HEK293 (cell line): ENCODE measurements at regions not wholly inside any gene's neighbourhood (a gene's known extent, or its start where the extent isn't known, plus 50 kb on each side); places are given as distances from the start of the nearest gene placed in this dataset.

Source experiments
- CTCF ChIA-PET: fragments of 350-600 bp; formaldehyde crosslinking; extraction: SDS; loops from one replicate; lab custom pipeline; 2021; ENCODE audit warnings: antibody characterized with exemption; lab: Yijun Ruan, JAX
- POLR2A ChIA-PET: fragments of 300-600 bp; formaldehyde crosslinking; extraction: SDS; loops from one replicate; lab custom pipeline; 2020; ENCODE audit warnings: antibody characterized with exemption, inconsistent platforms; lab: Yijun Ruan, JAX
- H3K27ac ChIP-seq: fragments of 200-500 bp; sonication (Bioruptor generic); 2 replicates; pipeline ENCODE4 v1.5.1; 2014; ENCODE audit warnings: low read depth, low read length, control low read depth, inconsistent platforms; ENCODE audit errors: extremely low read depth
- H3K36me3 ChIP-seq, 2 experiments: fragments of 200-500 bp in 1 of 2; sonication (Bioruptor generic) in 1 of 2; 1 replicate in 1 of 2; 2 replicates in 1 of 2; pipeline ENCODE4 v1.5.1; 2014 to 2017; ENCODE audit warnings: inconsistent platforms in 2 of 2, low read length in 2 of 2; ENCODE audit not compliant: control insufficient read depth in 2 of 2, insufficient read depth in 1 of 2
- H3K4me1 ChIP-seq: fragments of 200-500 bp; sonication (Bioruptor generic); 2 replicates; pipeline ENCODE4 v1.5.1; 2014; ENCODE audit warnings: mild to moderate bottlenecking, low read length, inconsistent platforms; ENCODE audit not compliant: control insufficient read depth, insufficient read depth
- H3K4me3 ChIP-seq: 2 replicates; pipeline ENCODE4 v1.5.1; 2011; ENCODE audit warnings: low read depth, mild to moderate bottlenecking, control low read depth, low read length, moderate library complexity
- H3K9me3 ChIP-seq: fragments of 200-500 bp; sonication (Bioruptor generic); 2 replicates; pipeline ENCODE4 v1.5.1; 2014; ENCODE audit warnings: low read depth, low read length, inconsistent platforms; ENCODE audit not compliant: control insufficient read depth, insufficient read depth
- KLF1 ChIP-seq: fragments of 450-650 bp; formaldehyde crosslinking; IDR thresholded peaks from 2 replicates; pipeline ENCODE4 v1.5.1; 2016; ENCODE audit warnings: missing biosample characterization, missing genetic modification characterization
- KLF10 ChIP-seq: fragments of 450-650 bp; IDR thresholded peaks from 2 replicates; pipeline ENCODE4 v1.5.1; 2018; ENCODE audit warnings: missing biosample characterization, mild to moderate bottlenecking, missing genetic modification characterization
- KLF16 ChIP-seq: fragments of 450-650 bp; formaldehyde crosslinking; IDR thresholded peaks from 2 replicates; pipeline ENCODE4 v1.5.1; 2017; ENCODE audit warnings: missing biosample characterization, missing genetic modification characterization
- MEIS1 ChIP-seq: sonication (generic); formaldehyde crosslinking; IDR thresholded peaks from 2 replicates; pipeline ENCODE4 v1.8.1; 2022; ENCODE audit warnings: missing genetic modification reagents, mild to moderate bottlenecking, borderline replicate concordance
- MZF1 ChIP-seq: fragments of 450-650 bp; formaldehyde crosslinking; IDR thresholded peaks from 2 replicates; pipeline ENCODE4 v1.5.1; 2017; ENCODE audit warnings: missing biosample characterization, missing genetic modification characterization, borderline replicate concordance
- ZNF157 ChIP-seq: fragments of 450-650 bp; formaldehyde crosslinking; IDR thresholded peaks from 2 replicates; pipeline ENCODE4 v1.5.1; 2016; ENCODE audit warnings: missing biosample characterization, missing genetic modification characterization
- ZNF24 ChIP-seq: fragments of 450-650 bp; formaldehyde crosslinking; IDR thresholded peaks from 2 replicates; pipeline ENCODE4 v1.5.1; 2016; ENCODE audit warnings: missing biosample characterization, missing genetic modification characterization
- ZNF350 ChIP-seq: fragments of 450-650 bp; formaldehyde crosslinking; IDR thresholded peaks from 2 replicates; pipeline ENCODE4 v1.5.0; 2017; ENCODE audit warnings: missing biosample characterization, mild to moderate bottlenecking, missing genetic modification characterization
- ZNF521 ChIP-seq: fragments of 450-650 bp; formaldehyde crosslinking; IDR thresholded peaks from 2 replicates; pipeline ENCODE4 v1.5.1; 2017; ENCODE audit warnings: missing biosample characterization, mild to moderate bottlenecking, missing genetic modification characterization
- ZNF529 ChIP-seq: fragments of 450-650 bp; formaldehyde crosslinking; IDR thresholded peaks from 2 replicates; pipeline ENCODE4 v1.5.1; 2017; ENCODE audit warnings: missing genetic modification characterization, missing biosample characterization; ENCODE audit not compliant: insufficient replicate concordance
- ZNF621 ChIP-seq: fragments of 450-650 bp; formaldehyde crosslinking; IDR thresholded peaks from 2 replicates; pipeline ENCODE4 v1.5.1; 2017; ENCODE audit warnings: missing biosample characterization, missing genetic modification characterization
- ZNF623 ChIP-seq: fragments of 450-650 bp; formaldehyde crosslinking; IDR thresholded peaks from 2 replicates; pipeline ENCODE4 v1.5.1; 2016; ENCODE audit warnings: missing biosample characterization, missing genetic modification characterization
- ZNF658 ChIP-seq: fragments of 450-650 bp; formaldehyde crosslinking; IDR thresholded peaks from 2 replicates; pipeline ENCODE4; 2016; ENCODE audit warnings: missing biosample characterization, missing genetic modification characterization
- ZNF707 ChIP-seq: fragments of 450-650 bp; formaldehyde crosslinking; IDR thresholded peaks from 2 replicates; pipeline ENCODE4 v1.5.1; 2016; ENCODE audit warnings: missing biosample characterization, missing genetic modification characterization
- ZNF785 ChIP-seq: fragments of 450-650 bp; formaldehyde crosslinking; IDR thresholded peaks from 2 replicates; pipeline ENCODE4 v1.5.1; 2016; ENCODE audit warnings: missing biosample characterization, missing genetic modification characterization
- TF ChIP-seq, protein P1 (sequence below): fragments of 450-650 bp; formaldehyde crosslinking; IDR thresholded peaks from 2 replicates; pipeline ENCODE4 v1.5.1; 2016; ENCODE audit warnings: missing biosample characterization, missing genetic modification characterization, borderline replicate concordance
- TF ChIP-seq, protein P2 (sequence below): fragments of 450-650 bp; formaldehyde crosslinking; IDR thresholded peaks from 2 replicates; pipeline ENCODE4 v1.5.0; 2017; ENCODE audit warnings: missing biosample characterization, missing genetic modification characterization, borderline replicate concordance
- TF ChIP-seq, protein P3 (sequence below): fragments of 450-650 bp; formaldehyde crosslinking; IDR thresholded peaks from 2 replicates; pipeline ENCODE4 v1.5.1; 2016; ENCODE audit warnings: missing biosample characterization, missing genetic modification characterization
- TF ChIP-seq, protein P4 (sequence below): IDR thresholded peaks from 2 replicates; pipeline ENCODE4 v1.6.1; 2011; ENCODE audit warnings: mild to moderate bottlenecking, low read depth, low read length, borderline replicate concordance

DNA sequence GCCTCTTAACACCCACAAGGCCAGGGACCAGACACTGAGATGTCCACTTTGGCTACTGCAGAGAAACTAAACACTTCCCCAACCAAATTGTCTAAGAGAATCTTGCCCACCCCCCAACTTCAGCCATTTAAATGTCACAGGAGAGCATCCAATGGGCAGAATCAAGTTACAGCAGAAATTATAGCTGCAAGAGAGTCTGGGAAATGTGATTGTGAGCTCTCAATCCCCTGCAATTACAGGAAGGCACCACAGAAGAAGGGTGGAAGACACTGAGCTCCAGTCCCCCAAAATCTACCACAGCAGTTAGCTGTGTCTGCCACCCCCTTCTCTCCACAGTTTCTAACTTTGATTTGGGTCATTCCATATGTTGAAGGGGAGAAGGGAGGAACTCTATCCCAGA, 103.5 kb upstream of the ATL2 start:
- ChIA-PET CTCF (interaction anchor here (0.6 to 1.1 kb wide), 4 partner anchors 11 to 158 kb away, joined by 3 to 4 read pairs (median 3); no protein-coding TSS in a partner anchor), POLR2A (interaction anchor here (0.6 kb wide), 1 partner anchor 56 kb away, joined by 3 read pairs; no protein-coding TSS in a partner anchor)
- Histone ChIP-seq H3K4me1 (no peaks in the 10 kb centered on the region), H3K27ac (no peak overlapping the region), H3K9me3 (no peaks in the 10 kb centered on the region), H3K4me3 (no peak overlapping the region), H3K36me3 (no peaks in the 10 kb centered on the region)
- TF ChIP-seq KLF16 = no peak
- no peak for TF ChIP-seq ZNF521 (tag by site-specific recombination)
- TF ChIP-seq KLF10 = no peak
- no peak for TF ChIP-seq ZNF623 (tag by site-specific recombination)
- TF ChIP-seq, protein P1, sequence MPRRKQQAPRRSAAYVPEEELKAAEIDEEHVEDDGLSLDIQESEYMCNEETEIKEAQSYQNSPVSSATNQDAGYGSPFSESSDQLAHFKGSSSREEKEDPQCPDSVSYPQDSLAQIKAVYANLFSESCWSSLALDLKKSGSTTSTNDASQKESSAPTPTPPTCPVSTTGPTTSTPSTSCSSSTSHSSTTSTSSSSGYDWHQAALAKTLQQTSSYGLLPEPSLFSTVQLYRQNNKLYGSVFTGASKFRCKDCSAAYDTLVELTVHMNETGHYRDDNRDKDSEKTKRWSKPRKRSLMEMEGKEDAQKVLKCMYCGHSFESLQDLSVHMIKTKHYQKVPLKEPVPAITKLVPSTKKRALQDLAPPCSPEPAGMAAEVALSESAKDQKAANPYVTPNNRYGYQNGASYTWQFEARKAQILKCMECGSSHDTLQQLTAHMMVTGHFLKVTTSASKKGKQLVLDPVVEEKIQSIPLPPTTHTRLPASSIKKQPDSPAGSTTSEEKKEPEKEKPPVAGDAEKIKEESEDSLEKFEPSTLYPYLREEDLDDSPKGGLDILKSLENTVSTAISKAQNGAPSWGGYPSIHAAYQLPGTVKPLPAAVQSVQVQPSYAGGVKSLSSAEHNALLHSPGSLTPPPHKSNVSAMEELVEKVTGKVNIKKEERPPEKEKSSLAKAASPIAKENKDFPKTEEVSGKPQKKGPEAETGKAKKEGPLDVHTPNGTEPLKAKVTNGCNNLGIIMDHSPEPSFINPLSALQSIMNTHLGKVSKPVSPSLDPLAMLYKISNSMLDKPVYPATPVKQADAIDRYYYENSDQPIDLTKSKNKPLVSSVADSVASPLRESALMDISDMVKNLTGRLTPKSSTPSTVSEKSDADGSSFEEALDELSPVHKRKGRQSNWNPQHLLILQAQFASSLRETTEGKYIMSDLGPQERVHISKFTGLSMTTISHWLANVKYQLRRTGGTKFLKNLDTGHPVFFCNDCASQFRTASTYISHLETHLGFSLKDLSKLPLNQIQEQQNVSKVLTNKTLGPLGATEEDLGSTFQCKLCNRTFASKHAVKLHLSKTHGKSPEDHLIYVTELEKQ (tag by site-specific recombination) = no peak
- no peak for TF ChIP-seq ZNF658 (tag by site-specific recombination)
- no peak for TF ChIP-seq ZNF24
- TF ChIP-seq, protein P2, sequence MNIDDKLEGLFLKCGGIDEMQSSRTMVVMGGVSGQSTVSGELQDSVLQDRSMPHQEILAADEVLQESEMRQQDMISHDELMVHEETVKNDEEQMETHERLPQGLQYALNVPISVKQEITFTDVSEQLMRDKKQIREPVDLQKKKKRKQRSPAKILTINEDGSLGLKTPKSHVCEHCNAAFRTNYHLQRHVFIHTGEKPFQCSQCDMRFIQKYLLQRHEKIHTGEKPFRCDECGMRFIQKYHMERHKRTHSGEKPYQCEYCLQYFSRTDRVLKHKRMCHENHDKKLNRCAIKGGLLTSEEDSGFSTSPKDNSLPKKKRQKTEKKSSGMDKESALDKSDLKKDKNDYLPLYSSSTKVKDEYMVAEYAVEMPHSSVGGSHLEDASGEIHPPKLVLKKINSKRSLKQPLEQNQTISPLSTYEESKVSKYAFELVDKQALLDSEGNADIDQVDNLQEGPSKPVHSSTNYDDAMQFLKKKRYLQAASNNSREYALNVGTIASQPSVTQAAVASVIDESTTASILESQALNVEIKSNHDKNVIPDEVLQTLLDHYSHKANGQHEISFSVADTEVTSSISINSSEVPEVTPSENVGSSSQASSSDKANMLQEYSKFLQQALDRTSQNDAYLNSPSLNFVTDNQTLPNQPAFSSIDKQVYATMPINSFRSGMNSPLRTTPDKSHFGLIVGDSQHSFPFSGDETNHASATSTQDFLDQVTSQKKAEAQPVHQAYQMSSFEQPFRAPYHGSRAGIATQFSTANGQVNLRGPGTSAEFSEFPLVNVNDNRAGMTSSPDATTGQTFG = no peak
- no peak for TF ChIP-seq ZNF621
- no peak for TF ChIP-seq KLF1 (tag by site-specific recombination)
- TF ChIP-seq ZNF350 (tag by site-specific recombination) = no peak
- TF ChIP-seq ZNF707 (tag by site-specific recombination) = no peak
- TF ChIP-seq ZNF529 (tag by site-specific recombination) = no peak
- TF ChIP-seq, protein P3, sequence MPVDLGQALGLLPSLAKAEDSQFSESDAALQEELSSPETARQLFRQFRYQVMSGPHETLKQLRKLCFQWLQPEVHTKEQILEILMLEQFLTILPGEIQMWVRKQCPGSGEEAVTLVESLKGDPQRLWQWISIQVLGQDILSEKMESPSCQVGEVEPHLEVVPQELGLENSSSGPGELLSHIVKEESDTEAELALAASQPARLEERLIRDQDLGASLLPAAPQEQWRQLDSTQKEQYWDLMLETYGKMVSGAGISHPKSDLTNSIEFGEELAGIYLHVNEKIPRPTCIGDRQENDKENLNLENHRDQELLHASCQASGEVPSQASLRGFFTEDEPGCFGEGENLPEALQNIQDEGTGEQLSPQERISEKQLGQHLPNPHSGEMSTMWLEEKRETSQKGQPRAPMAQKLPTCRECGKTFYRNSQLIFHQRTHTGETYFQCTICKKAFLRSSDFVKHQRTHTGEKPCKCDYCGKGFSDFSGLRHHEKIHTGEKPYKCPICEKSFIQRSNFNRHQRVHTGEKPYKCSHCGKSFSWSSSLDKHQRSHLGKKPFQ (tag by site-specific recombination) = no peak
- TF ChIP-seq, protein P4, sequence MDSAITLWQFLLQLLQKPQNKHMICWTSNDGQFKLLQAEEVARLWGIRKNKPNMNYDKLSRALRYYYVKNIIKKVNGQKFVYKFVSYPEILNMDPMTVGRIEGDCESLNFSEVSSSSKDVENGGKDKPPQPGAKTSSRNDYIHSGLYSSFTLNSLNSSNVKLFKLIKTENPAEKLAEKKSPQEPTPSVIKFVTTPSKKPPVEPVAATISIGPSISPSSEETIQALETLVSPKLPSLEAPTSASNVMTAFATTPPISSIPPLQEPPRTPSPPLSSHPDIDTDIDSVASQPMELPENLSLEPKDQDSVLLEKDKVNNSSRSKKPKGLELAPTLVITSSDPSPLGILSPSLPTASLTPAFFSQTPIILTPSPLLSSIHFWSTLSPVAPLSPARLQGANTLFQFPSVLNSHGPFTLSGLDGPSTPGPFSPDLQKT = no peak
- TF ChIP-seq MZF1 (tag by site-specific recombination) = no peak
- TF ChIP-seq ZNF785 = no peak
- no peak for TF ChIP-seq ZNF157 (tag by site-specific recombination)
- no peak for TF ChIP-seq MEIS1 (CRISPR knock-in tag)
